Muscle layer of duodenum (tissue), 2 donors: ENCODE measurements at regions not wholly inside any gene's neighbourhood (a gene's known extent, or its start where the extent isn't known, plus 50 kb on each side); places are given as distances from the start of the nearest gene placed in this dataset.
"Not testable (repeated sequence)": the region's sequence is repeated elsewhere in the genome, so short reads cannot be mapped to it uniquely, and the experiment has no call there.

Experiments
- H3K27ac ChIP-seq: one replicate; pipeline ENCODE4 v1.7.0; 2013; ENCODE audit warnings: mild to moderate bottlenecking, low read length
- H3K27me3 ChIP-seq: one replicate; pipeline ENCODE4 v1.7.0; 2013; ENCODE audit warnings: low read depth, mild to moderate bottlenecking, control low read depth, low read length
- H3K36me3 ChIP-seq, 2 donors: one replicate each; pipeline ENCODE4 v1.7.0; 2013; ENCODE audit warnings: low read length in 2 of 2, control low read depth in 1 of 2, mild to moderate bottlenecking in 1 of 2; ENCODE audit not compliant: insufficient read depth in 2 of 2, control insufficient read depth in 1 of 2
- H3K4me1 ChIP-seq, 2 donors: one replicate each; pipeline ENCODE4 v1.7.0; 2013; ENCODE audit warnings: low read length in 2 of 2, mild to moderate bottlenecking in 2 of 2, control low read depth in 1 of 2, moderate library complexity in 1 of 2; ENCODE audit not compliant: insufficient read depth in 2 of 2, control insufficient read depth in 1 of 2
- H3K4me3 ChIP-seq, 2 donors: one replicate each; pipeline ENCODE4 v1.7.0; 2013; ENCODE audit warnings: low read length in 2 of 2, low read depth in 1 of 2, mild to moderate bottlenecking in 1 of 2
- H3K9me3 ChIP-seq, 2 donors: one replicate each; pipeline ENCODE4 v1.7.0; 2013; ENCODE audit warnings: low read length in 2 of 2, control low read depth in 1 of 2, mild to moderate bottlenecking in 1 of 2; ENCODE audit not compliant: control insufficient read depth in 1 of 2
- donor health status: healthy.

DNA sequence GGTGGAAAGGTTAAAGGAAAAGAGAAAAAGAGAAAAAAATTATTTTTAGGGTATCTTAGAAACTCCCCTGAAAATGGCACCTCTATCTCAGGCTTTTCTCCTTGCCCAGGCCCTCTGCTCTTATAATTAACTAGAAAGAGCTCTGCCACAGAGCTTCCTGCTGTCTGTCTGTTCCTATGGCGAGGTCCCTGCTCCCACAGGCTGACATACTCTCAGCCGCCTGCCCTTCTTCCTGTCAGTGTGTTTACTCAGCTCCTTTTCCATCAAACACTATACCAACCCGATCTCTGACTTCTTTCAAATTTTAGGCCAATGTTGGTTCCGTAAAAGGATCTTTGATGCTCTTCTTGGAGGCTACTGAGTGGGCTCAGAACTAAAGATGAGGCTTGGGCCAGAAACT lies 482.6 kb downstream of the DMAC1 start:
- Histone ChIP-seq H3K9me3 (peaks cover 0 to 7% of the 10 kb centered on the region in 2 donors), H3K36me3 (no peaks in the 10 kb centered on the region), H3K4me1 (peaks cover 0 to 7% of the 10 kb centered on the region in 2 donors), H3K27ac (no peak overlapping the region), H3K4me3 (no peak overlapping the region), H3K27me3 (no peaks in the 10 kb centered on the region)

- Histone ChIP-seq H3K27ac (no peak overlapping the region), H3K4me3 (no peak overlapping the region), H3K4me1 (peaks cover 0 to 7% of the 10 kb centered on the region in 2 donors), H3K36me3 (no peaks in the 10 kb centered on the region), H3K9me3 (peaks cover 0 to 7% of the 10 kb centered on the region in 2 donors), H3K27me3 (no peaks in the 10 kb centered on the region)
Observed at GRCh38 chr9:7316166-7316795, 483.3 kb downstream of the DMAC1 start.

DNA sequence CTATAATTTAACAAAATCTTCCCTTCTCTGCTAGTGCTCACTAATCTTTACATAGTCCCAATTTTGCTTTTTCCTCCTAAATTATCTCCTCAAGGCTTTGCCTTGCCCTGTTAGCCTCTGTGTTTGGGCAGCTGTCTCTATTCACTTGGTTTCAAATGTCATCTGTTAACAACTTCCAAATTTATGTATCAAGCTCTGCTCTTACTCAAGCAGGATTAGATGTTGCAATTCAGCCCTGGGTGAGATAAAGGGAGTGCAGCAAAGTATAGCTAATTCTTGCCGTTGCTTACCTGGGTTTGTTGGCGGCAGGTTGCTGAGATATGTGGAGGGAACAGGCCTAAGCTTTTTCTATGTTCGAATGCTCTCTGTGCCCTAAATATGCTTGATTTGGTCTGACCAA lies 483.8 kb downstream of the DMAC1 start:
- Histone ChIP-seq H3K27me3 (no peaks in the 10 kb centered on the region), H3K4me3 (no peak overlapping the region), H3K9me3 (peaks cover 0 to 7% of the 10 kb centered on the region in 2 donors), H3K36me3 (no peaks in the 10 kb centered on the region), H3K4me1 (peaks cover 0 to 7% of the 10 kb centered on the region in 2 donors), H3K27ac (no peak overlapping the region)

- Histone ChIP-seq H3K27ac (no peak overlapping the region), H3K4me3 (no peak overlapping the region), H3K36me3 (no peaks in the 10 kb centered on the region), H3K27me3 (no peaks in the 10 kb centered on the region), H3K4me1 (peaks cover 0 to 7% of the 10 kb centered on the region in 2 donors), H3K9me3 (peaks cover 0 to 11% of the 10 kb centered on the region in 2 donors)
Observed at GRCh38 chr9:7315116-7315515, 484.5 kb downstream of the DMAC1 start.

DNA sequence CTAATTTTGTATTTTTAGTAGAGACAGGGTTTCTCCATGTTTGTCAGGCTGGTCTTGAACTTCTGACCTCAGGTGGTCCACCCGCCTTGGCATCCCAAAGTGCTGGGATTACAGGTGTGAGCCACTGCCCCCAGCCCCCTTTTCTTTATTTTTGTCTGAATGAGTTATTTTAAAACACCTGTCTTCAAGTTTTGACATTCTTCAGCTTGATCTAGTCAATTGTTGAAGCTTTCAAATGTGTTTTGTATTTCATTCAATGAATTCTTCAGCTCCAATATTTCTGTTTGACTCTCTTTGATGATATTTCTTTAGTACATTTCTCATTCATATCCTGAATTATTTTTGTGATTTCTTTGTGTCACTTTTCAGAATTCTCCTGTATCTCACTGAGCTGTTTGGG lies 486.2 kb downstream of the DMAC1 start:
- no peaks in the 10 kb centered on the region for H3K36me3 ChIP-seq
- peaks cover 0 to 16% of the 10 kb centered on the region in 2 donors for H3K9me3 ChIP-seq
- no peak overlapping the region for H3K4me3 ChIP-seq
- H3K27me3 ChIP-seq = no peaks in the 10 kb centered on the region
- peaks cover 0 to 7% of the 10 kb centered on the region in 2 donors for H3K4me1 ChIP-seq
- no peak overlapping the region for H3K27ac ChIP-seq

DNA sequence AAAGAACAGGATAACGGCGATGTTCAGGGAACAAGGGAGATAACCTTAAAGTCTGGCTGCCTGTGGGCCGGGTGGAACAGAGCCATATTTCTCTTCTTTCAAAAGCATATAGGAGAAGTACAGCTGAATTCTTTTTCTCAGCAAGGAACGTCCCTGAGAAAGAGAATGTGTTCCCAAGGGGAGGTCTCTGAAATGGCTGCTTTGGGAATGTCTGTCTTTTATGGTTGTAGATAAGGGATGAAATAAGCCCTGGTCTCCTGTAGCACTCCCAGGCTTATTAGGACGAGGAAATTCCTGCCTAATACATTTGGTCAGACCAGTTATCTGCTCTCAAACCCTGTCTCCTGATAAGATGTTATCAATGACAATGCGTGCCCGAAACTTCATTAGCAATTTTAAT lies 490.5 kb downstream of the DMAC1 start:
- not testable (repeated sequence) for H3K36me3 ChIP-seq, H3K27ac ChIP-seq, H3K4me1 ChIP-seq, H3K27me3 ChIP-seq, H3K4me3 ChIP-seq
- H3K9me3 ChIP-seq = peaks cover 0 to 16% of the 10 kb centered on the region in 2 donors

- Histone ChIP-seq H3K4me1 (no peaks in the 10 kb centered on the region), H3K9me3 (peaks cover 0 to 9% of the 10 kb centered on the region in 2 donors), H3K4me3 (no peak overlapping the region), H3K27me3 (no peaks in the 10 kb centered on the region), H3K36me3 (no peaks in the 10 kb centered on the region), H3K27ac (no peak overlapping the region)
Observed at GRCh38 chr9:7305677-7306076, 493.9 kb downstream of the DMAC1 start.

- Histone ChIP-seq H3K36me3 (no peaks in the 10 kb centered on the region), H3K27me3 (no peaks in the 10 kb centered on the region), H3K27ac (no peak overlapping the region), H3K9me3 (peaks cover 0 to 1% of the 10 kb centered on the region in 2 donors), H3K4me3 (no peak overlapping the region), H3K4me1 (no peaks in the 10 kb centered on the region)
Observed at GRCh38 chr9:7304627-7304995, 495.0 kb downstream of the DMAC1 start.

DNA sequence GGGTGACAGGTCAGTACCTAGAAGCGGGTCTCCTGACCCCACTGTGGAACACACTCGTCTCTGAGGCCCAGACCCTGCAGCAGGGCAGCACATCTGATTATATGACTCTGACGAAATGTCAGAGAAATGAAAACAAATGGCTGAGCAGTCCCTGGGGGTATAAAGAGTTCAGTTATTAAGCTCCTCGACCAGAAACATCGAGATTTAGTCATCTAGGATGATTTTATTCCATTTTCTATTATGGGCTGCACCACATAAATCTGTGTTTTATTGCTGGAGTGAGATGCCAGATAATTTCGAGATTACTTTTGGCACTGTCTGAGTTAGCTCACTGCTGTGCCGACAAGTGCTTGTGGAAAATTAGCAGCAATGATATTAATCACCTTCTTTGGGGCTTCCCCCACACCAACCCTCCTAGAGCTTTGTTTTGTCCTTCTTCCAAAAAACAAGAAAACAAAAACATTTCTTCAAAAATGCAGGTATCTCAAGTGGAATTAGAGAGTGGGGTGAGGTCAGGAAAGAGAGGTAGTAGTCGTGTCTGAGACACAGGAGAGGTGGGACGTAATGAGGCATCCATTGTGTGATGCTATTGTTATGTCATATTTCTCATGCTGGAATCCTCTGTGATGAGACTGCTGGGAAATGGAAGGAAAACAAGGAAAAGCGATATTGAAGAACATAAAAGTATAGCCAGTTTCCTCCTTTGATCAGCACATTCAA lies 495.5 kb downstream of the DMAC1 start:
- H3K9me3 ChIP-seq = no peaks in the 10 kb centered on the region
- no peaks in the 10 kb centered on the region for H3K27me3 ChIP-seq
- H3K4me1 ChIP-seq = no peaks in the 10 kb centered on the region
- no peaks in the 10 kb centered on the region for H3K36me3 ChIP-seq
- H3K4me3 ChIP-seq = no peak overlapping the region
- H3K27ac ChIP-seq = no peak overlapping the region

- H3K36me3 ChIP-seq = no peaks in the 10 kb centered on the region
- H3K4me1 ChIP-seq = no peaks in the 10 kb centered on the region
- no peaks in the 10 kb centered on the region for H3K9me3 ChIP-seq
- no peak overlapping the region for H3K27ac ChIP-seq
- no peaks in the 10 kb centered on the region for H3K27me3 ChIP-seq
- no peak overlapping the region for H3K4me3 ChIP-seq
Observed at GRCh38 chr9:7300484-7300883, 499.1 kb downstream of the DMAC1 start.

DNA sequence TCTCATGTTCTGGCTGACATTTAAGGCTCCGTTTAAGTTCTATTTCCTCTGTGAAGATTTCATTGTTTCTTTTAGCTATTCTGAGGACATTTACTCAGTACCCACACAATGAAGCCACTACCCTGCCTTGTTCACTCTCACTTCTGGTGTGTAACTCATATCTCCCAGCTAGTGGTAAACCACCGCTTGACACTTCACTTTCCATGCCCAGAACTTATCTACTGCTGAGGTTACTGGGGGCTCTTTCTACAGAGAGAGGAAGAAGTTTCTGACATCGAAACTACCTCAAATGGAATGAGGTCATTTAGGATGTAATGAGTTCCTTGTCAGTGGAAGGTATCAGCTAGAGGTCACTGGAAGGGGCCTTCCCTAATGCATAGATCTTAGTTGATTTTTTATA lies 501.5 kb downstream of the DMAC1 start:
- no peak overlapping the region for H3K27ac ChIP-seq

DNA sequence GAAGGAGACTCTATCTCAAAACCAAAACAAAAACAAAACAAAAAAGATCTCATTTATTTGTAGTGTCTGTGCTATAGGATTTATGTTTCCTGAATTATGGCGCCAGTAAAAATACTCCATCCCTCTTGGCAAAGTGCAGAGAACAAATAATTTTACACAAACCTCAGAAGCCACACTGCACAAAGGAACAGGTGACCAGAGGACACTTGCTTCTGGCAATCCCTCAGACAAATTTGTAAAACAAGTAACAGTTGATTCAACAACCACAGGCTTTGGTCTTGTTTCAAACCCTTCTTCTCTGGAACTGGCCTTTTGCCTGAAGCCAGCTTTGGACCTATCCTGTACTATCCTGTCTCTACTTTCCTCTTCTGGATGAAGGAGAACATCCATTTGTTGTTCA lies 502.1 kb downstream of the DMAC1 start:
- Histone ChIP-seq H3K27me3 (no peaks in the 10 kb centered on the region), H3K4me1 (no peaks in the 10 kb centered on the region), H3K27ac (no peak overlapping the region), H3K9me3 (no peaks in the 10 kb centered on the region), H3K4me3 (no peak overlapping the region), H3K36me3 (no peaks in the 10 kb centered on the region)

More for the DNA sequence above, 501.5 kb downstream of the DMAC1 start:
- Histone ChIP-seq H3K9me3 (no peaks in the 10 kb centered on the region), H3K4me3 (no peak overlapping the region), H3K27me3 (no peaks in the 10 kb centered on the region), H3K36me3 (no peaks in the 10 kb centered on the region), H3K4me1 (no peaks in the 10 kb centered on the region)
